Omental fat pad (tissue), 3 donors: ENCODE measurements at regions not wholly inside any gene's neighbourhood (a gene's known extent, or its start where the extent isn't known, plus 50 kb on each side); places are given as distances from the start of the nearest gene placed in this dataset.

ENCODE experiments used
- ATAC-seq: fragments of 150-250 bp; one replicate; pipeline ENCODE4 v1.9.1; 2016; ENCODE audit warnings: mild to moderate bottlenecking, moderate library complexity; ENCODE audit not compliant: low FRiP score
- DNase-seq: peaks from one replicate; pipeline ENCODE4 v3.0.0-alpha.2; 2019; ENCODE audit warnings: low spot score
- TF ChIP-seq, protein P1 (sequence below), 3 donors: fragments of 450-650 bp; IDR thresholded peaks; one replicate each; pipeline ENCODE4 v1.5.1; 2016 to 2017; ENCODE audit warnings: antibody characterized with exemption in 3 of 3, mild to moderate bottlenecking in 3 of 3, moderate library complexity in 2 of 3

DNA sequence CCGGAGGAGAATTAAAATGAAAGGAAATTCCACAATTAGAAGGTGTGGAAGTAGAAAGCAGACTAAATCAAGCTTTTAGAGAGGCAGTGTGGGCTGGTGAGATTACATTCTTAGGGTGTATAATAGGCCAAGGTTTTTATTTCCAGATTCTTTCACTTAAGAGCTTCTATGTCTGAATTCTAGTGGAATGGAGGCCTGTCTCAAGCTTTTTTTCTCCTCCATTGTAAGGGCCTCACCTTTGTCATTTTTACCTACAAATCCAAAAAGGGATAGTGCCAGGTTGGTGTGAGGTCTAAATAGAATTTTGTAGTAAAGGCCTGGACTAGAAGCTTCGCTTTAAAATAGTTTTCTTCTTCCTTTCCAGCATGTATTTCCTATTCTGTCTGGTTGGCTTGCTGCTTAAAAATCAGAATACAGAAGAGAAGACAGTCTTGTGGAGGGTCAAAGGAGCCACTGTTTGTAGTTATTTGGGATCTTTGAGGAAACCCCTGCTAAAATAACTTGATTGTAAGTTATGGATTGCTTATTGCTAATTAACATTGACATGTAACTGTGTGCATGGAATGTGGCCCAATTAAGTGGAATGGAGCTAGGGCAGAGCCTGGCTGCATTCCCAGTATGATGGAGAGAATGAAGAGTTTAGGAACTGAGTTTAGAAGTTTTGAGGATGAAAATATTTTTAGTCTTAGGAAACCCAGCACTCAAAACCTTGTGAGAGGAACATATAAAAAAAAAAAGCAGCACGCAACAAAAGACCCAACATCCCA, 162.5 kb upstream of the B3GALT2 start:
- TF ChIP-seq, protein P1, sequence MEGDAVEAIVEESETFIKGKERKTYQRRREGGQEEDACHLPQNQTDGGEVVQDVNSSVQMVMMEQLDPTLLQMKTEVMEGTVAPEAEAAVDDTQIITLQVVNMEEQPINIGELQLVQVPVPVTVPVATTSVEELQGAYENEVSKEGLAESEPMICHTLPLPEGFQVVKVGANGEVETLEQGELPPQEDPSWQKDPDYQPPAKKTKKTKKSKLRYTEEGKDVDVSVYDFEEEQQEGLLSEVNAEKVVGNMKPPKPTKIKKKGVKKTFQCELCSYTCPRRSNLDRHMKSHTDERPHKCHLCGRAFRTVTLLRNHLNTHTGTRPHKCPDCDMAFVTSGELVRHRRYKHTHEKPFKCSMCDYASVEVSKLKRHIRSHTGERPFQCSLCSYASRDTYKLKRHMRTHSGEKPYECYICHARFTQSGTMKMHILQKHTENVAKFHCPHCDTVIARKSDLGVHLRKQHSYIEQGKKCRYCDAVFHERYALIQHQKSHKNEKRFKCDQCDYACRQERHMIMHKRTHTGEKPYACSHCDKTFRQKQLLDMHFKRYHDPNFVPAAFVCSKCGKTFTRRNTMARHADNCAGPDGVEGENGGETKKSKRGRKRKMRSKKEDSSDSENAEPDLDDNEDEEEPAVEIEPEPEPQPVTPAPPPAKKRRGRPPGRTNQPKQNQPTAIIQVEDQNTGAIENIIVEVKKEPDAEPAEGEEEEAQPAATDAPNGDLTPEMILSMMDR (IDR thresholded peaks at IDR 0.05) = no peak
- ATAC-seq (no peak), DNase-seq (no peak)

DNA sequence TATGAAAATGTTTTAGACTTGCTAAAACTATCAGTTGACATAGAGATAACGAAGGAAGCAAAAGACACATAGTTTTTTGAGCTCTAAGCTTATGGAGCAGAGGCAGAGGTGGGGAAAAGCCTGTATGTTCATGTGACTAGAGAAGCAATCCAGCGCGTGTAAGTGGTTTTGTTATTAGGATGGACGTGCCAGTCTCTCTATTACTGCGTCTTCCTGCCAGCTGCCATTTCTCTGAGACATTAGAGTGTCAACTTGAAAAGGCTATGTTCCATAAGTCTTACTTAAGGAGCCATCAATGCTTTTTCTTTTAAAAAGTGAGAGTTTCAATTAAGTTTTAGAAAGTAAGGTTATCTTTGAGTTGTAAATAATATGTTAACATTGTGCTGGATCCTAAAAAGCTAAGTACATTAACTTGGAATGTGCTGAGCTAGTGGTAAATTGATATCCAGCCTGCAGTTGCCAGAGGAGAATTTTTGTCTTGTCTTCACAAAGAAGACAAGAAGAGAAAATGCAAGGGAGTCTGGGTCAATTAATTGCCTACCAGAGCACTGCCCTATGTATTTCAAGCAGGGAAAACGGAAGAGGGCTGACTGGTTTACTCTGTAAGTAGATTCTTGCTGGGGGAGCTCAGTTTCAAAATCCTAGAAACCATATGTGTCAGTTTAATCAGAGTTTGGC, 161.8 kb upstream of the B3GALT2 start:
- TF ChIP-seq, protein P1 (IDR thresholded peaks at IDR 0.05) = no peak
- DNase-seq (no peak), ATAC-seq (peak; percentile 81)

DNA sequence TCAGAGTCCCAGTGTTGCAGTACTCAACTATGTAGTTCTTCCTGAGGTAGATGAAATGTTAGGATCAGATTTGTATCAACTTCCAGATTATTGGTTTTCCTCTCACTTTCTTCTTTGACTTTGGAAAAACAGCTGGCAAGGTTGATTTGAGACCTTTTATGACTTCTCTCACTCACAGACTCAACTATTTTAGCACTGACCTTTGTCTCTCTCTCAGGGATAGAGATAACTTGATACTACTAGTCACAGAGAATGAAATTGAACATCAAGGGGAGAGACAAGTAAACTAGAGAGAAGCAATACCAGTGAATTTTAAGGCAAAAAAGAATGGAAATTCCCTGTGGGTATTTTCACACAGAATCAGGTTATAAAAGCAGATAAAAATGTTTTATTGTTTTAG, 159.7 kb upstream of the B3GALT2 start:
- no peak for ATAC-seq
- TF ChIP-seq, protein P1 (IDR thresholded peaks at IDR 0.05) = no peak
- no peak for DNase-seq

DNA sequence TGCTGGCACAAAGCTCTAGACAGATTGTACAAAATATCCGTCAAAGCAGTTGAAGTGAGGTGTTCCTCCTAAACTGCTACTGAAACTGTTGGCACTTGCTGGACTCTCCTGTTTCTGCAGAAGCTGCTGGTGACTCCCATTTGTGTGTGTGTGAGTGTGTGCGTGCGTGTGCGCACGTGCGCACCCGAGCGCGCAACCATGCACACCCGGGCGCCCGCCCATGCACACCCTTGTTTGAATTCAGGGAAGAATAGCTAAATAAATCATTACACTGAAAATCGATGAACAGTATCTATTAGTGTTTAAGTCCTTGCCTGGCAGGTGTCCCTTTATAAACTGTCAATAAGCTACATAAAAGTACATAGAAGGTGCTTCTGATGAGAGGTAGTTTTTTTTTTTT, 156.4 kb upstream of the B3GALT2 start:
- no peak for DNase-seq
- TF ChIP-seq, protein P1 (IDR thresholded peaks at IDR 0.05) = no peak

DNA sequence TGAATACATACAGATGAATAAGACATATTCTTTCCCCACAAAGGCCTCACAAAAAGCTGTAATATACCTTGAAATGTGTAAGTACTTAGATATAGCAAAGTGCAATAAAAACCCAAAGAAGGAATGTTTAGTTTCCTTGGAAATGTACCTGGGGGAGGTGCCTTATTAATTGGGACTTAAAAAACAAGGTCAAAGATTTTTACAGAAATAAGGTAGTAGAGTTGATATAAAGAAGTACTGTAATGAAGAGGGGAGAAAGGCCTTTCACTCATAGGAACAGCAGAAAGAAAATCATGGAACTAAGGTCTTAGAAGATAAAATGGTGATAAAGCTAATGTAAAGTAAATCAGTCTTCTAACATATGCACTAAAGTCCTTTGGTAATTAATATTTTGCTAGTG, 153.9 kb upstream of the B3GALT2 start:
- DNase-seq = no peak
- ATAC-seq = no peak
- TF ChIP-seq, protein P1 (IDR thresholded peaks at IDR 0.05) = no peak

More for the DNA sequence above, 156.4 kb upstream of the B3GALT2 start:
- ATAC-seq = no peak

DNA sequence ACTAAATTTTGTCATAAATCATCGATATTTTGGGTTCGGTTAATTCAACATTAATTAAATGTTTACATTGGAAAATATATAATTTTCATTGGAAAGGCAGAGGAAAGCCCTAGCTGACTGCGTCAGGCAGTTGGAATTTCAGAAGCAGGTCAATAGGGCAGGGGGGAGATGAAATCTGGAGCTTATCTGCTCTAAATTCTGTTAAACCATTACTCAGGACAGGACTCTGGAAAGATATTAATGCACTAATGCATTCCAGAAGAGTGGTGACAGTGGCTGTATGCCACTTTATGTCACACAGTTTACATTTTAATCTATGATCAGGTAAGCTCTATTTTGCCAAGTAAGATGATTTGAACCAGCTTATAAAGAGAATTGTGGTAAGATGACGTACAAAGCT, 153.0 kb upstream of the B3GALT2 start:
- TF ChIP-seq, protein P1 (IDR thresholded peaks at IDR 0.05) = no peak
- DNase-seq = no peak
- no peak for ATAC-seq

DNA sequence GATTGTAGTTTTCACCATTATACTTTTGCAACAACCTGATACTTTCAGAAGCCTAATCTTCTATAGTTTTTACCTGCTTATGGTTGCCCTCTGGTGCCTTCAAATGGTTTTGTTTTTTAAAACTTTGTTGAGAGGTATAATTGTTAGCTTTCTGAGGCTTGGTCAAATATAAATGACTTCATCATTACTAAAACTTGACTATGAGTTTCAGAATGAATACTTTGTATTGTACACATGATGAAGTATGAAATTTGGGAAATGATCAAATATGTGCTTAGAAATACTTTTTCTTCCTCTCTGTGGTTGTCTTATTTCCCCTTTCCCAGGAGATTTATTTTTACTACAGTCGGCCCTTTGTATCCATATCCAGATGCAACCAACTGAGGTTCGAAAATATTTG, 151.8 kb upstream of the B3GALT2 start:
- DNase-seq (no peak), ATAC-seq (no peak)
- TF ChIP-seq, protein P1 (IDR thresholded peaks at IDR 0.05) = no peak
